ENCODE measurements at regions not wholly inside any gene's neighbourhood (a gene's known extent, or its start where the extent isn't known, plus 50 kb on each side); places are given as distances from the start of the nearest gene placed in this dataset.
"Not testable (repeated sequence)": the region's sequence is repeated elsewhere in the genome, so short reads cannot be mapped to it uniquely, and the experiment has no call there.

DNA sequence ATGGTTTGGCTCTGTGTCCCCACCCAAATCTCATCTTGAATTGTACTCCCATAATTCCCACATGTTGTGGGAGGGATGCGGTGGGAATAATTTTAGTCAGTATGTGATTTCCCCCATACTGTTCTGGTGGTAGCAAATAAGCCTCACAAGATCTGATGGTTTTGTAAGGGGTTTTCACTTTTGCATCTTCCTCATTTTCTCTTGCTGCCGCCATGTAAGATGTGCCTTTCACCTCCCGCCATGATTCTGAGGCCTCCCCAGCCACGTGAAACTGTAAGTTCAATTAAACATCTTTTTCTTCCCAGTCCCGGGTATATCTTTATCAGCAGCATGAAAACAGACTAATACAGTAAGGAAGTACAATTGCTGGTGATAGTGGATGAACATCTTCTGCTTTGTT is 269.9 kb upstream of the NR2F2 start:
- TF ChIP-seq, protein P1, sequence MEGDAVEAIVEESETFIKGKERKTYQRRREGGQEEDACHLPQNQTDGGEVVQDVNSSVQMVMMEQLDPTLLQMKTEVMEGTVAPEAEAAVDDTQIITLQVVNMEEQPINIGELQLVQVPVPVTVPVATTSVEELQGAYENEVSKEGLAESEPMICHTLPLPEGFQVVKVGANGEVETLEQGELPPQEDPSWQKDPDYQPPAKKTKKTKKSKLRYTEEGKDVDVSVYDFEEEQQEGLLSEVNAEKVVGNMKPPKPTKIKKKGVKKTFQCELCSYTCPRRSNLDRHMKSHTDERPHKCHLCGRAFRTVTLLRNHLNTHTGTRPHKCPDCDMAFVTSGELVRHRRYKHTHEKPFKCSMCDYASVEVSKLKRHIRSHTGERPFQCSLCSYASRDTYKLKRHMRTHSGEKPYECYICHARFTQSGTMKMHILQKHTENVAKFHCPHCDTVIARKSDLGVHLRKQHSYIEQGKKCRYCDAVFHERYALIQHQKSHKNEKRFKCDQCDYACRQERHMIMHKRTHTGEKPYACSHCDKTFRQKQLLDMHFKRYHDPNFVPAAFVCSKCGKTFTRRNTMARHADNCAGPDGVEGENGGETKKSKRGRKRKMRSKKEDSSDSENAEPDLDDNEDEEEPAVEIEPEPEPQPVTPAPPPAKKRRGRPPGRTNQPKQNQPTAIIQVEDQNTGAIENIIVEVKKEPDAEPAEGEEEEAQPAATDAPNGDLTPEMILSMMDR (conservative IDR thresholded peaks at IDR 0.05; ENCODE audit: low read depth, low read length) = not testable (repeated sequence)
- TF ChIP-seq EZH2 (IDR thresholded peaks at IDR 0.05; ENCODE audit: borderline replicate concordance, low read depth, low read length, poor library complexity, severe bottlenecking) = not testable (repeated sequence)
